Activated B cell treated with CpG ODN at 0.5 μM for 24 hours (primary cell): ENCODE measurements at regions not wholly inside any gene's neighbourhood (a gene's known extent, or its start where the extent isn't known, plus 50 kb on each side); places are given as distances from the start of the nearest gene placed in this dataset.

Source experiments
- ATAC-seq: fragments of 200-7000 bp; cut with Tn5 transposase; one replicate; pipeline ENCODE4 v1.10.0; 2021; ENCODE audit warnings: low read depth, mild to moderate bottlenecking, moderate library complexity
- CTCF ChIA-PET: fragments of 350-600 bp; sonication (Branson Sonifier 250); formaldehyde crosslinking; loops from one replicate; lab custom pipeline; 2021; ENCODE audit warnings: antibody characterized with exemption; lab: Charles Lee
- POLR2A ChIA-PET: fragments of 350-600 bp; sonication (Branson Sonifier 250); formaldehyde crosslinking; loops from one replicate; lab custom pipeline; 2021; ENCODE audit warnings: antibody characterized with exemption; lab: Charles Lee
- DNase-seq: peaks from one replicate; pipeline ENCODE4 v3.0.0; 2022
- H3K27ac Mint-ChIP-seq: one replicate; pipeline ENCODE4 v1.8.0; 2020; ENCODE audit warnings: mixed read lengths
- H3K27me3 Mint-ChIP-seq: one replicate; pipeline ENCODE4 v1.8.0; 2021; ENCODE audit warnings: mixed read lengths
- H3K36me3 Mint-ChIP-seq: one replicate; pipeline ENCODE4 v1.8.0; 2021; ENCODE audit warnings: low read depth, mixed read lengths
- H3K4me1 Mint-ChIP-seq: one replicate; pipeline ENCODE4 v1.8.0; 2021; ENCODE audit warnings: mixed read lengths
- H3K4me3 Mint-ChIP-seq: one replicate; pipeline ENCODE4 v1.8.0; 2020; ENCODE audit warnings: mild to moderate bottlenecking, mixed read lengths
- H3K9me3 Mint-ChIP-seq: one replicate; pipeline ENCODE4 v1.8.0; 2020; ENCODE audit warnings: mixed read lengths
- intact Hi-C: fragments of 100-400 bp; cut with micrococcal nuclease; formaldehyde crosslinking; loops from one replicate; pipeline ENCODE4 v1.15.1; 2024
- TF ChIP-seq, protein P1 (sequence below): fragments of 200-600 bp; IDR thresholded peaks from one replicate; pipeline ENCODE4 v1.8.0; 2022; ENCODE audit warnings: antibody characterized with exemption, mild to moderate bottlenecking

- ChIA-PET CTCF (interaction anchor here (1.1 to 2.8 kb wide), 6 partner anchors 20 to 276 kb away, joined by 3 to 8 read pairs (median 5); no protein-coding TSS in a partner anchor), POLR2A (interaction anchor here (1.1 to 2.8 kb wide), 8 partner anchors 9 to 119 kb away, joined by 4 to 20 read pairs (median 5); partner anchors contain the start of gene ARL4C)
- H3K27me3 Mint-ChIP-seq = no peaks in the 10 kb centered on the region
- TF ChIP-seq, protein P1, sequence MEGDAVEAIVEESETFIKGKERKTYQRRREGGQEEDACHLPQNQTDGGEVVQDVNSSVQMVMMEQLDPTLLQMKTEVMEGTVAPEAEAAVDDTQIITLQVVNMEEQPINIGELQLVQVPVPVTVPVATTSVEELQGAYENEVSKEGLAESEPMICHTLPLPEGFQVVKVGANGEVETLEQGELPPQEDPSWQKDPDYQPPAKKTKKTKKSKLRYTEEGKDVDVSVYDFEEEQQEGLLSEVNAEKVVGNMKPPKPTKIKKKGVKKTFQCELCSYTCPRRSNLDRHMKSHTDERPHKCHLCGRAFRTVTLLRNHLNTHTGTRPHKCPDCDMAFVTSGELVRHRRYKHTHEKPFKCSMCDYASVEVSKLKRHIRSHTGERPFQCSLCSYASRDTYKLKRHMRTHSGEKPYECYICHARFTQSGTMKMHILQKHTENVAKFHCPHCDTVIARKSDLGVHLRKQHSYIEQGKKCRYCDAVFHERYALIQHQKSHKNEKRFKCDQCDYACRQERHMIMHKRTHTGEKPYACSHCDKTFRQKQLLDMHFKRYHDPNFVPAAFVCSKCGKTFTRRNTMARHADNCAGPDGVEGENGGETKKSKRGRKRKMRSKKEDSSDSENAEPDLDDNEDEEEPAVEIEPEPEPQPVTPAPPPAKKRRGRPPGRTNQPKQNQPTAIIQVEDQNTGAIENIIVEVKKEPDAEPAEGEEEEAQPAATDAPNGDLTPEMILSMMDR = no peak
- peaks cover 58% of the 10 kb centered on the region for H3K4me1 Mint-ChIP-seq
- no peak overlapping the region for H3K27ac Mint-ChIP-seq
- no peaks in the 10 kb centered on the region for H3K36me3 Mint-ChIP-seq
- H3K9me3 Mint-ChIP-seq = no peaks in the 10 kb centered on the region
- ATAC-seq (peak; percentile 85), DNase-seq (no peak)
- intact Hi-C loops = loop anchor here (2.0 to 5.0 kb wide), 5 partner anchors 19 to 119 kb away; no protein-coding TSS in a partner anchor
- H3K4me3 Mint-ChIP-seq = peak overlapping the region; percentile 44
Observed at GRCh38 chr2:234411793-234412192, 85.1 kb downstream of the ARL4C start.

GRCh38 chr2:234410526-234410925, 86.4 kb downstream of the ARL4C start:
- ChIA-PET POLR2A (interaction anchor here (1.3 to 2.8 kb wide), 2 partner anchors 86 to 119 kb away, joined by 3 to 14 read pairs; partner anchors contain the start of gene ARL4C), CTCF (interaction anchor here (2.0 kb wide), 1 partner anchor 73 kb away, joined by 6 read pairs; no protein-coding TSS in a partner anchor)
- H3K4me1 Mint-ChIP-seq = peaks cover 48% of the 10 kb centered on the region
- H3K27me3 Mint-ChIP-seq = no peaks in the 10 kb centered on the region
- intact Hi-C loops = loop anchor here (2.0 to 5.0 kb wide), 5 partner anchors 18 to 118 kb away; no protein-coding TSS in a partner anchor
- no peak overlapping the region for H3K4me3 Mint-ChIP-seq
- ATAC-seq = no peak
- H3K27ac Mint-ChIP-seq = no peak overlapping the region
- TF ChIP-seq, protein P1 = no peak
- H3K36me3 Mint-ChIP-seq = no peaks in the 10 kb centered on the region
- H3K9me3 Mint-ChIP-seq = no peaks in the 10 kb centered on the region
- no peak for DNase-seq

DNA sequence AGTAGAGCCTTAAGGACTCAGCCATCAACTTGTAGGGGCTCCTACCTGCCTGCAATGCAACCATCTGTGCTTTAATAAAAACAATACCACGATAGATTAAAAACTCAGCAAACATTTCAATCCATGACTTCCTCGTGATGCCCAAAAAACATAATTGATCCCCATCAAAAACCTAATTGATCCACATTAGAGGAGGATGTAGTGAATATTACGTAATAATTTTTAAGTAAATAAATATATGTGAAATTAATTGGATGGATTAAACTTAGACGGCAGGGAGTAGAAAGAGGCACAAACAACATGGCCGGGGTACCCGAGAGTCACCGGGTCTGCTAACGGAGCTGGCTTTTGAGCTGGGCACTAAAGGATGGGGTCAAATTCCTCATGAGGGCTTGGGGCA, 87.3 kb downstream of the ARL4C start:
- ChIA-PET POLR2A (no interaction called here), CTCF (no interaction called here)
- no peak overlapping the region for H3K4me3 Mint-ChIP-seq
- no peaks in the 10 kb centered on the region for H3K9me3 Mint-ChIP-seq
- TF ChIP-seq, protein P1 = no peak
- peaks cover 46% of the 10 kb centered on the region for H3K4me1 Mint-ChIP-seq
- intact Hi-C loops = no loop called here
- ATAC-seq = no peak
- no peak overlapping the region for H3K27ac Mint-ChIP-seq
- no peak for DNase-seq
- no peaks in the 10 kb centered on the region for H3K27me3 Mint-ChIP-seq
- H3K36me3 Mint-ChIP-seq = no peaks in the 10 kb centered on the region

- ChIA-PET CTCF (no interaction called here), POLR2A (no interaction called here)
- TF ChIP-seq, protein P1 = no peak
- H3K27ac Mint-ChIP-seq = no peak overlapping the region
- ATAC-seq = no peak
- intact Hi-C loops = no loop called here
- peaks cover 7% of the 10 kb centered on the region for H3K27me3 Mint-ChIP-seq
- no peaks in the 10 kb centered on the region for H3K9me3 Mint-ChIP-seq
- H3K36me3 Mint-ChIP-seq = no peaks in the 10 kb centered on the region
- no peak for DNase-seq
- H3K4me3 Mint-ChIP-seq = no peak overlapping the region
- peaks cover 21% of the 10 kb centered on the region for H3K4me1 Mint-ChIP-seq
Observed at GRCh38 chr2:234406085-234406484, 90.8 kb downstream of the ARL4C start.

DNA sequence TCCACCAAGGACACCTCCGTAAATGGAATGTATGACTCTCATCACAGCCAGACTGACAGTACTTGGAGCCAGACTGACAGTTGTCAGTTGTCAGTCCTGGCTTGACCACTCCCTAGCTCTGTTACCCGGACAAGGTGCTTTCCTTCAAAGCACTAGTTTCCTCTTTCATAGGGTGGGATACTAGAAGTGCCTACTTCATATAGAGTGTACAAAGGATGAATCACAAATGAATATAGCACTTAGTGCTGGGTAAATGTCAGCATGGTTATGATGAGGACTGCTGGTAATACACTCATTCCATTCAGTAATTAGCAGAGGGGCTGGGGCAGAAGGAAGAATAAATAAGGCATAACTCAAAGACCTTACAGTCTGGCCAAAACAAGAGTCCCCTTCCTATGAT, 91.4 kb downstream of the ARL4C start:
- no peak for ATAC-seq
- ChIA-PET POLR2A (no interaction called here), CTCF (interaction anchor here (0.8 kb wide), 2 partner anchors 17 to 117 kb away, joined by 3 to 4 read pairs; no protein-coding TSS in a partner anchor)
- peaks cover 8% of the 10 kb centered on the region for H3K27me3 Mint-ChIP-seq
- TF ChIP-seq, protein P1 = no peak
- no peak overlapping the region for H3K27ac Mint-ChIP-seq
- H3K4me1 Mint-ChIP-seq = peaks cover 14% of the 10 kb centered on the region
- DNase-seq = no peak
- H3K4me3 Mint-ChIP-seq = no peak overlapping the region
- no peaks in the 10 kb centered on the region for H3K36me3 Mint-ChIP-seq
- no peaks in the 10 kb centered on the region for H3K9me3 Mint-ChIP-seq
- intact Hi-C loops = no loop called here
